GM12873 (cell line): ENCODE measurements at regions not wholly inside any gene's neighbourhood (a gene's known extent, or its start where the extent isn't known, plus 50 kb on each side); places are given as distances from the start of the nearest gene placed in this dataset.

Source experiments
- CTCF ChIP-seq: IDR thresholded peaks from 2 replicates; pipeline ENCODE4 v1.5.1; 2012; ENCODE audit warnings: low read depth, mild to moderate bottlenecking, moderate library complexity, low read length, control low read depth; ENCODE audit not compliant: insufficient read depth; ENCODE audit errors: missing control alignments

- no peak for TF ChIP-seq CTCF
Measured at GRCh38 chr7:106181658-106182265, 69.7 kb upstream of the SYPL1 start.

GRCh38 chr7:106180721-106181120 lies 68.6 kb upstream of the SYPL1 start:
- TF ChIP-seq CTCF: no peak

- no peak for TF ChIP-seq CTCF
Measured at GRCh38 chr7:106179256-106179655, 67.1 kb upstream of the SYPL1 start.

- peak; percentile 30 for TF ChIP-seq CTCF
Measured at GRCh38 chr7:106178593-106179134, 66.6 kb upstream of the SYPL1 start.

- TF ChIP-seq CTCF: no peak
Measured at GRCh38 chr7:106177738-106178592, 65.9 kb upstream of the SYPL1 start.

GRCh38 chr7:106177300-106177690 lies 65.2 kb upstream of the SYPL1 start:
- no peak for TF ChIP-seq CTCF
